ENCODE measurements at regions not wholly inside any gene's neighbourhood (a gene's known extent, or its start where the extent isn't known, plus 50 kb on each side); places are given as distances from the start of the nearest gene placed in this dataset.

- no peaks in the 10 kb centered on the region for H3K79me2 ChIP-seq (ENCODE audit: control insufficient read depth, insufficient read depth, low read length)
- peak in 1 of 2 donors; percentile 34 for DNase-seq (ENCODE audit: low read depth in 2 of 2)
- TF ChIP-seq CTCF (conservative IDR thresholded peaks at IDR 0.05 in 1 of 2, IDR thresholded peaks at IDR 0.05 in 1 of 2; ENCODE audit: low read depth in 1 of 2, low read length in 2 of 2): no peak
- TF ChIP-seq EZH2 (IDR thresholded peaks at IDR 0.05; ENCODE audit: low read length, missing control alignments): no peak
- no peak overlapping the region for H3K27ac ChIP-seq (ENCODE audit: insufficient read depth, low read length)
- H3K4me1 ChIP-seq (ENCODE audit: control insufficient read depth, extremely low read depth, insufficient read depth, low read length): no peaks in the 10 kb centered on the region
- no peak overlapping the region for H2AFZ ChIP-seq (ENCODE audit: low read length)
- H3K4me3 ChIP-seq (replicated peaks in 1 of 4; ENCODE audit: control extremely low read depth in 1 of 4, insufficient read depth in 1 of 4, low read depth in 3 of 4, low read length in 4 of 4): peak overlapping the region in 1 of 4 experiments; percentile 23
- no peaks in the 10 kb centered on the region for H3K36me3 ChIP-seq (ENCODE audit: control insufficient read depth, insufficient read depth, low read length)
- H3K9me3 ChIP-seq (ENCODE audit: control insufficient read depth, insufficient read depth, low read depth, low read length): no peaks in the 10 kb centered on the region
- no peak overlapping the region for H3K4me2 ChIP-seq (ENCODE audit: extremely low read depth, insufficient read depth, low read length)
- H4K20me1 ChIP-seq (ENCODE audit: control insufficient read depth, extremely low read depth, insufficient read depth, low read length): no peaks in the 10 kb centered on the region
- H3K9ac ChIP-seq (ENCODE audit: insufficient read depth, low read length): no peak overlapping the region
- H3K27me3 ChIP-seq (ENCODE audit: control insufficient read depth, insufficient read depth, low read length): no peaks in the 10 kb centered on the region
Observed at GRCh38 chr13:68185444-68186141, 955.5 kb upstream of the PCDH9 start.

- Histone ChIP-seq H3K4me2 (ENCODE audit: extremely low read depth, insufficient read depth, low read length) (no peak overlapping the region), H3K9ac (ENCODE audit: insufficient read depth, low read length) (no peak overlapping the region), H3K4me1 (ENCODE audit: control insufficient read depth, extremely low read depth, insufficient read depth, low read length) (no peaks in the 10 kb centered on the region), H3K4me3 (replicated peaks in 1 of 4; ENCODE audit: control extremely low read depth in 1 of 4, insufficient read depth in 1 of 4, low read depth in 3 of 4, low read length in 4 of 4) (no peak overlapping the region), H3K36me3 (ENCODE audit: control insufficient read depth, insufficient read depth, low read length) (no peaks in the 10 kb centered on the region), H2AFZ (ENCODE audit: low read length) (no peak overlapping the region), H3K79me2 (ENCODE audit: control insufficient read depth, insufficient read depth, low read length) (no peaks in the 10 kb centered on the region), H3K9me3 (ENCODE audit: control insufficient read depth, insufficient read depth, low read depth, low read length) (no peaks in the 10 kb centered on the region), H3K27ac (ENCODE audit: insufficient read depth, low read length) (no peak overlapping the region), H4K20me1 (ENCODE audit: control insufficient read depth, extremely low read depth, insufficient read depth, low read length) (no peaks in the 10 kb centered on the region), H3K27me3 (ENCODE audit: control insufficient read depth, insufficient read depth, low read length) (no peaks in the 10 kb centered on the region)
- no peak for TF ChIP-seq EZH2 (IDR thresholded peaks at IDR 0.05; ENCODE audit: low read length, missing control alignments)
- no peak for TF ChIP-seq CTCF (conservative IDR thresholded peaks at IDR 0.05 in 1 of 2, IDR thresholded peaks at IDR 0.05 in 1 of 2; ENCODE audit: low read depth in 1 of 2, low read length in 2 of 2)
- peak; percentile 89 for DNase-seq (ENCODE audit: low read depth in 2 of 2)
Observed at GRCh38 chr13:68176475-68176874, 946.3 kb upstream of the PCDH9 start.

GRCh38 chr13:68174893-68175292, 944.8 kb upstream of the PCDH9 start:
- no peak overlapping the region for H3K4me3 ChIP-seq (replicated peaks in 1 of 4; ENCODE audit: control extremely low read depth in 1 of 4, insufficient read depth in 1 of 4, low read depth in 3 of 4, low read length in 4 of 4)
- no peaks in the 10 kb centered on the region for H4K20me1 ChIP-seq (ENCODE audit: control insufficient read depth, extremely low read depth, insufficient read depth, low read length)
- no peaks in the 10 kb centered on the region for H3K27me3 ChIP-seq (ENCODE audit: control insufficient read depth, insufficient read depth, low read length)
- H3K36me3 ChIP-seq (ENCODE audit: control insufficient read depth, insufficient read depth, low read length): no peaks in the 10 kb centered on the region
- no peak overlapping the region for H3K4me2 ChIP-seq (ENCODE audit: extremely low read depth, insufficient read depth, low read length)
- no peaks in the 10 kb centered on the region for H3K9me3 ChIP-seq (ENCODE audit: control insufficient read depth, insufficient read depth, low read depth, low read length)
- H3K27ac ChIP-seq (ENCODE audit: insufficient read depth, low read length): no peak overlapping the region
- H3K9ac ChIP-seq (ENCODE audit: insufficient read depth, low read length): no peak overlapping the region
- H2AFZ ChIP-seq (ENCODE audit: low read length): no peak overlapping the region
- TF ChIP-seq CTCF (conservative IDR thresholded peaks at IDR 0.05 in 1 of 2, IDR thresholded peaks at IDR 0.05 in 1 of 2; ENCODE audit: low read depth in 1 of 2, low read length in 2 of 2): no peak
- H3K79me2 ChIP-seq (ENCODE audit: control insufficient read depth, insufficient read depth, low read length): no peaks in the 10 kb centered on the region
- DNase-seq (ENCODE audit: low read depth in 2 of 2): no peak
- no peaks in the 10 kb centered on the region for H3K4me1 ChIP-seq (ENCODE audit: control insufficient read depth, extremely low read depth, insufficient read depth, low read length)

Measured in fibroblast of lung (primary cell).